H1 (cell line): ENCODE measurements at regions not wholly inside any gene's neighbourhood (a gene's known extent, or its start where the extent isn't known, plus 50 kb on each side); places are given as distances from the start of the nearest gene placed in this dataset.

Experiments
- CHD2 ChIP-seq: IDR thresholded peaks from 2 replicates; pipeline ENCODE4 v1.6.1; 2012; ENCODE audit warnings: low read length, improper control_type of control experiment
- CHD7 ChIP-seq: fragments of 300-600 bp; sonication (generic); IDR thresholded peaks from 2 replicates; pipeline ENCODE4 v1.7.1; 2012; ENCODE audit warnings: low read length, moderate library complexity, mild to moderate bottlenecking, inconsistent platforms; ENCODE audit not compliant: insufficient replicate concordance
- E2F6 ChIP-seq: IDR thresholded peaks from 2 replicates; pipeline ENCODE4 v1.6.1; 2012; ENCODE audit warnings: inconsistent platforms
- EZH2 ChIP-seq: fragments of 200-600 bp; sonication (generic); IDR thresholded peaks from 2 replicates; pipeline ENCODE4 v1.7.1; 2012; ENCODE audit warnings: low read depth, mild to moderate bottlenecking, moderate library complexity, low read length, inconsistent platforms; ENCODE audit not compliant: severe bottlenecking
- HDAC6 ChIP-seq: IDR thresholded peaks from one replicate; pipeline ENCODE4 v1.7.1; 2012; ENCODE audit warnings: low read depth, mild to moderate bottlenecking, inconsistent platforms, low read length, moderate library complexity
- KDM1A ChIP-seq: fragments of 200-600, 300-600 bp; sonication (generic); IDR thresholded peaks from 2 replicates; pipeline ENCODE4 v1.7.1; 2016; ENCODE audit warnings: mild to moderate bottlenecking, low read length, borderline replicate concordance
- RAD21 ChIP-seq, 2 experiments: IDR thresholded peaks in 1 of 2; conservative IDR thresholded peaks in 1 of 2; 2 replicates each; pipeline ENCODE4 v1.6.1; 2011; ENCODE audit warnings: low read depth in 2 of 2, low read length in 2 of 2, improper control_type of control experiment in 1 of 2, inconsistent platforms in 1 of 2, mild to moderate bottlenecking in 1 of 2, moderate library complexity in 1 of 2
- RFX5 ChIP-seq: IDR thresholded peaks from 2 replicates; pipeline ENCODE4 v1.6.1; 2011; ENCODE audit warnings: low read depth, low read length, improper control_type of control experiment, borderline replicate concordance
- SIN3A ChIP-seq, 2 experiments: IDR thresholded peaks in 1 of 2; conservative IDR thresholded peaks in 1 of 2; 2 replicates each; pipeline ENCODE4 v1.6.1; 2011 to 2012; ENCODE audit warnings: low read length in 2 of 2, improper control_type of control experiment in 1 of 2, low read depth in 1 of 2, mild to moderate bottlenecking in 1 of 2
- TEAD4 ChIP-seq: IDR thresholded peaks from 2 replicates; pipeline ENCODE4 v1.6.1; 2012; ENCODE audit warnings: low read depth, low read length, inconsistent platforms, mixed read lengths
- YY1 ChIP-seq: IDR thresholded peaks from 2 replicates; pipeline ENCODE4 v1.6.1; 2011; ENCODE audit warnings: low read depth, mild to moderate bottlenecking, low read length

GRCh38 chr22:48927591-48927990, 900.1 kb downstream of the BRD1 start (continued):
- TF ChIP-seq CHD7, result no peak
- no peak for TF ChIP-seq RAD21 (IDR thresholded peaks at IDR 0.05 in 1 of 2, conservative IDR thresholded peaks at IDR 0.05 in 1 of 2; ENCODE audit: low read depth in 2 of 2, low read length in 2 of 2)
- TF ChIP-seq EZH2, result no peak
- TF ChIP-seq SIN3A (conservative IDR thresholded peaks at IDR 0.05 in 1 of 2, IDR thresholded peaks at IDR 0.05 in 1 of 2; ENCODE audit: low read depth in 1 of 2, low read length in 2 of 2), result no peak
- TF ChIP-seq HDAC6, result no peak
- no peak for TF ChIP-seq KDM1A
- no peak for TF ChIP-seq RFX5
- no peak for TF ChIP-seq E2F6
- no peak for TF ChIP-seq YY1
- TF ChIP-seq CHD2, result no peak
- no peak for TF ChIP-seq TEAD4
